ENCODE measurements at regions not wholly inside any gene's neighbourhood (a gene's known extent, or its start where the extent isn't known, plus 50 kb on each side); places are given as distances from the start of the nearest gene placed in this dataset.
"Not testable (repeated sequence)": the region's sequence is repeated elsewhere in the genome, so short reads cannot be mapped to it uniquely, and the experiment has no call there.

GRCh38 chr9:41075671-41076070 is 52.8 kb downstream of the FOXD4L6 start:
- not testable (repeated sequence) for DNase-seq (ENCODE audit: low spot score)

GRCh38 chr9:41074356-41074942 is 54.0 kb downstream of the FOXD4L6 start:
- DNase-seq (ENCODE audit: low spot score), result not testable (repeated sequence)

- not testable (repeated sequence) for DNase-seq (ENCODE audit: low spot score)
Observed at GRCh38 chr9:41073471-41074243, 54.8 kb downstream of the FOXD4L6 start.

GRCh38 chr9:41064125-41064795 is 64.2 kb downstream of the FOXD4L6 start:
- not testable (repeated sequence) for DNase-seq (ENCODE audit: low spot score)

- DNase-seq (ENCODE audit: low spot score), result not testable (repeated sequence)
Observed at GRCh38 chr9:41063243-41063642, 65.2 kb downstream of the FOXD4L6 start.

GRCh38 chr9:41059603-41060002 is 68.9 kb downstream of the FOXD4L6 start:
- not testable (repeated sequence) for DNase-seq (ENCODE audit: low spot score)

GRCh38 chr9:41053666-41054363 is 74.7 kb downstream of the FOXD4L6 start:
- DNase-seq (ENCODE audit: low spot score), result not testable (repeated sequence)

- DNase-seq (ENCODE audit: low spot score), result not testable (repeated sequence)
Observed at GRCh38 chr9:41048672-41049071, 79.8 kb downstream of the FOXD4L6 start.

GRCh38 chr9:41047792-41048191 is 80.7 kb downstream of the FOXD4L6 start:
- DNase-seq (ENCODE audit: low spot score), result not testable (repeated sequence)

GRCh38 chr9:41044930-41045329 is 83.6 kb downstream of the FOXD4L6 start:
- DNase-seq (ENCODE audit: low spot score), result not testable (repeated sequence)

- not testable (repeated sequence) for DNase-seq (ENCODE audit: low spot score)
Observed at GRCh38 chr9:41043433-41043832, 85.0 kb downstream of the FOXD4L6 start.

- not testable (repeated sequence) for DNase-seq (ENCODE audit: low spot score)
Observed at GRCh38 chr9:41042111-41042510, 86.4 kb downstream of the FOXD4L6 start.

GRCh38 chr9:41040705-41041342 is 87.7 kb downstream of the FOXD4L6 start:
- DNase-seq (ENCODE audit: low spot score), result not testable (repeated sequence)

- DNase-seq (ENCODE audit: low spot score), result not testable (repeated sequence)
Observed at GRCh38 chr9:41035276-41035675, 93.2 kb downstream of the FOXD4L6 start.

GRCh38 chr9:41034699-41035197 is 93.7 kb downstream of the FOXD4L6 start:
- not testable (repeated sequence) for DNase-seq (ENCODE audit: low spot score)

- DNase-seq (ENCODE audit: low spot score), result not testable (repeated sequence)
Observed at GRCh38 chr9:41033877-41034276, 94.6 kb downstream of the FOXD4L6 start.

- not testable (repeated sequence) for DNase-seq (ENCODE audit: low spot score)
Observed at GRCh38 chr9:41033360-41033759, 95.1 kb downstream of the FOXD4L6 start.

GRCh38 chr9:41026912-41027676 is 101.4 kb downstream of the FOXD4L6 start:
- not testable (repeated sequence) for DNase-seq (ENCODE audit: low spot score)

- DNase-seq (ENCODE audit: low spot score), result not testable (repeated sequence)
Observed at GRCh38 chr9:41022365-41022764, 106.1 kb downstream of the FOXD4L6 start.
